ENCODE measurements at regions not wholly inside any gene's neighbourhood (a gene's known extent, or its start where the extent isn't known, plus 50 kb on each side); places are given as distances from the start of the nearest gene placed in this dataset.

- Histone ChIP-seq H3K27me3 (no peaks in the 10 kb centered on the region), H3K36me3 (ENCODE audit: low read depth, missing control alignments) (no peaks in the 10 kb centered on the region), H3K4me3 (no peak overlapping the region), H3K27ac (no peak overlapping the region), H3K4me1 (no peaks in the 10 kb centered on the region), H3K9me3 (no peaks in the 10 kb centered on the region)
- no peak for DNase-seq
- TF ChIP-seq CTCF (IDR thresholded peaks at IDR 0.05) (no peak), POLR2A (IDR thresholded peaks at IDR 0.05) (no peak)
- 78% methylated on average over 7 of the region's 7 CpGs for WGBS, 2 donors
- intact Hi-C loops (cut with DNase I; ENCODE audit: low total_unique reads): loop anchor here (10.0 kb wide), 1 partner anchor 1010 kb away; no protein-coding TSS in a partner anchor
Measured at GRCh38 chr1:214124281-214124805, 136.6 kb downstream of the PROX1 start.

- DNase-seq: no peak
- 61 to 83% methylated on average over 4 of the region's 4 CpGs for WGBS, 2 donors
- no peak overlapping the region for H3K4me3 ChIP-seq
- no peaks in the 10 kb centered on the region for H3K27me3 ChIP-seq
- no peaks in the 10 kb centered on the region for H3K4me1 ChIP-seq
- H3K36me3 ChIP-seq (ENCODE audit: low read depth, missing control alignments): no peaks in the 10 kb centered on the region
- H3K9me3 ChIP-seq: no peaks in the 10 kb centered on the region
- no peak overlapping the region for H3K27ac ChIP-seq
- intact Hi-C loops (cut with DNase I; ENCODE audit: low total_unique reads): loop anchor here (10.0 kb wide), 1 partner anchor 1010 kb away; no protein-coding TSS in a partner anchor
- TF ChIP-seq CTCF (IDR thresholded peaks at IDR 0.05) (no peak), POLR2A (IDR thresholded peaks at IDR 0.05) (no peak)
Measured at GRCh38 chr1:214124915-214125314, 137.1 kb downstream of the PROX1 start.

- Histone ChIP-seq H3K36me3 (ENCODE audit: low read depth, missing control alignments) (no peaks in the 10 kb centered on the region), H3K9me3 (no peaks in the 10 kb centered on the region), H3K27me3 (no peaks in the 10 kb centered on the region), H3K27ac (no peak overlapping the region), H3K4me1 (no peaks in the 10 kb centered on the region), H3K4me3 (no peak overlapping the region)
- no peak for DNase-seq
- intact Hi-C loops (cut with DNase I; ENCODE audit: low total_unique reads): loop anchor here (10.0 kb wide), 1 partner anchor 1011 kb away; no protein-coding TSS in a partner anchor
- 73 to 81% methylated on average over 1 of the region's 1 CpG for WGBS, 2 donors
- no peak for TF ChIP-seq POLR2A (IDR thresholded peaks at IDR 0.05)
- no peak for TF ChIP-seq CTCF (IDR thresholded peaks at IDR 0.05)
Measured at GRCh38 chr1:214125819-214126218, 138.0 kb downstream of the PROX1 start.

- no peak for DNase-seq
Measured at GRCh38 chr1:214126697-214127146, 138.9 kb downstream of the PROX1 start.

More at GRCh38 chr1:214126697-214127146, 138.9 kb downstream of the PROX1 start:
- Histone ChIP-seq H3K27me3 (no peaks in the 10 kb centered on the region), H3K4me3 (no peak overlapping the region), H3K9me3 (no peaks in the 10 kb centered on the region), H3K27ac (no peak overlapping the region), H3K36me3 (ENCODE audit: low read depth, missing control alignments) (no peaks in the 10 kb centered on the region), H3K4me1 (no peaks in the 10 kb centered on the region)
- intact Hi-C loops (cut with DNase I; ENCODE audit: low total_unique reads): loop anchor here (10.0 kb wide), 1 partner anchor 1012 kb away; no protein-coding TSS in a partner anchor
- WGBS, 2 donors: 92 to 96% methylated on average over 2 of the region's 2 CpGs
- no peak for TF ChIP-seq CTCF (IDR thresholded peaks at IDR 0.05)
- no peak for TF ChIP-seq POLR2A (IDR thresholded peaks at IDR 0.05)
